ENCODE measurements at regions not wholly inside any gene's neighbourhood (a gene's known extent, or its start where the extent isn't known, plus 50 kb on each side); places are given as distances from the start of the nearest gene placed in this dataset.

- no peak for TF ChIP-seq PRMT3 (CRISPR knock-in tag; IDR thresholded peaks at IDR 0.05; ENCODE audit: borderline replicate concordance, low read depth)
- TF ChIP-seq MEIS2 (CRISPR knock-in tag; IDR thresholded peaks at IDR 0.05): no peak
- no peak for TF ChIP-seq DR1 (CRISPR knock-in tag; IDR thresholded peaks at IDR 0.05)
- no peak for TF ChIP-seq RARG (CRISPR knock-in tag; IDR thresholded peaks at IDR 0.05; ENCODE audit: low read depth)
- TF ChIP-seq, protein P1, sequence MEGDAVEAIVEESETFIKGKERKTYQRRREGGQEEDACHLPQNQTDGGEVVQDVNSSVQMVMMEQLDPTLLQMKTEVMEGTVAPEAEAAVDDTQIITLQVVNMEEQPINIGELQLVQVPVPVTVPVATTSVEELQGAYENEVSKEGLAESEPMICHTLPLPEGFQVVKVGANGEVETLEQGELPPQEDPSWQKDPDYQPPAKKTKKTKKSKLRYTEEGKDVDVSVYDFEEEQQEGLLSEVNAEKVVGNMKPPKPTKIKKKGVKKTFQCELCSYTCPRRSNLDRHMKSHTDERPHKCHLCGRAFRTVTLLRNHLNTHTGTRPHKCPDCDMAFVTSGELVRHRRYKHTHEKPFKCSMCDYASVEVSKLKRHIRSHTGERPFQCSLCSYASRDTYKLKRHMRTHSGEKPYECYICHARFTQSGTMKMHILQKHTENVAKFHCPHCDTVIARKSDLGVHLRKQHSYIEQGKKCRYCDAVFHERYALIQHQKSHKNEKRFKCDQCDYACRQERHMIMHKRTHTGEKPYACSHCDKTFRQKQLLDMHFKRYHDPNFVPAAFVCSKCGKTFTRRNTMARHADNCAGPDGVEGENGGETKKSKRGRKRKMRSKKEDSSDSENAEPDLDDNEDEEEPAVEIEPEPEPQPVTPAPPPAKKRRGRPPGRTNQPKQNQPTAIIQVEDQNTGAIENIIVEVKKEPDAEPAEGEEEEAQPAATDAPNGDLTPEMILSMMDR (CRISPR knock-in tag; IDR thresholded peaks at IDR 0.05): no peak
- TF ChIP-seq U2AF1 (optimal IDR thresholded peaks at IDR 0.05; ENCODE audit: low read depth, low read length): no peak
- TF ChIP-seq KAT7 (CRISPR knock-in tag; IDR thresholded peaks at IDR 0.05; ENCODE audit: borderline replicate concordance): no peak
- no peak for TF ChIP-seq TOPORS (CRISPR knock-in tag; IDR thresholded peaks at IDR 0.05)
- no peak for TF ChIP-seq POLR2AphosphoS5 (IDR thresholded peaks at IDR 0.05; ENCODE audit: low read depth, low read length)
- no peak for TF ChIP-seq ZNF878 (CRISPR knock-in tag; IDR thresholded peaks at IDR 0.05)
- TF ChIP-seq HMGXB3 (CRISPR knock-in tag; IDR thresholded peaks at IDR 0.05; ENCODE audit: borderline replicate concordance): no peak
- TF ChIP-seq JUN (CRISPR knock-in tag; IDR thresholded peaks at IDR 0.05): no peak
- no peak for TF ChIP-seq SMC3 (IDR thresholded peaks at IDR 0.05; ENCODE audit: low read length)
These were observed 234.5 kb upstream of the MAN1A1 start for GRCh38 chr6:119584088-119584487.
